Neural progenitor cell (in vitro differentiated cells): ENCODE measurements at regions not wholly inside any gene's neighbourhood (a gene's known extent, or its start where the extent isn't known, plus 50 kb on each side); places are given as distances from the start of the nearest gene placed in this dataset.

Experiments
- DNase-seq: peaks from one replicate; pipeline ENCODE4 v3.0.0-alpha.2; 2016; ENCODE audit warnings: low spot score
- H2AFZ ChIP-seq: fragments of 200-600 bp; sonication (generic); replicated peaks from 2 replicates; pipeline ENCODE4 v1.6.1; 2016; ENCODE audit warnings: antibody characterized with exemption
- H3F3A ChIP-seq: fragments of 200-600 bp; sonication (generic); 2 replicates; pipeline ENCODE4 v1.6.1; 2016; ENCODE audit warnings: antibody characterized with exemption, low read depth
- H3K27ac ChIP-seq: fragments of 200-600 bp; sonication (generic); 2 replicates; pipeline ENCODE4 v1.5.1; 2016; ENCODE audit warnings: mild to moderate bottlenecking
- H3K27me3 ChIP-seq: fragments of 200-600 bp; sonication (generic); 2 replicates; pipeline ENCODE4 v1.6.1; 2016; ENCODE audit warnings: mild to moderate bottlenecking, moderate library complexity
- H3K36me3 ChIP-seq: fragments of 200-600 bp; sonication (generic); 2 replicates; pipeline ENCODE4 v1.5.1; 2016
- H3K4me1 ChIP-seq: fragments of 200-600 bp; sonication (generic); 2 replicates; pipeline ENCODE4 v1.6.1; 2016; ENCODE audit warnings: mixed run types
- H3K4me2 ChIP-seq: fragments of 200-600 bp; sonication (generic); 2 replicates; pipeline ENCODE4 v1.6.1; 2016
- H3K4me3 ChIP-seq: fragments of 200-600 bp; sonication (generic); 2 replicates; pipeline ENCODE4 v1.5.1; 2016
- H3K79me2 ChIP-seq: fragments of 200-600 bp; sonication (generic); 2 replicates; pipeline ENCODE4 v1.6.1; 2016; ENCODE audit warnings: low read depth
- H3K9ac ChIP-seq: fragments of 200-600 bp; sonication (generic); 2 replicates; pipeline ENCODE4 v1.6.1; 2016
- H3K9me3 ChIP-seq: fragments of 200-600 bp; sonication (generic); 2 replicates; pipeline ENCODE4 v1.5.1; 2016; ENCODE audit warnings: low read depth
- H4K20me1 ChIP-seq: fragments of 200-600 bp; sonication (generic); 2 replicates; pipeline ENCODE4 v1.6.1; 2016; ENCODE audit warnings: low read depth
- H3K27ac Mint-ChIP-seq: 3 replicates; pipeline ENCODE4 v1.8.0; 2021; ENCODE audit warnings: mixed read lengths
- H3K27me3 Mint-ChIP-seq: 2 replicates; pipeline ENCODE4 v1.8.0; 2022; ENCODE audit warnings: low read depth, mild to moderate bottlenecking, inconsistent platforms, moderate library complexity, mixed read lengths; ENCODE audit not compliant: insufficient read depth
- H3K36me3 Mint-ChIP-seq: 3 replicates; pipeline ENCODE4 v1.8.0; 2021; ENCODE audit warnings: mixed read lengths
- H3K4me1 Mint-ChIP-seq: 3 replicates; pipeline ENCODE4 v1.8.0; 2021; ENCODE audit warnings: mixed read lengths
- H3K4me3 Mint-ChIP-seq: 3 replicates; pipeline ENCODE4 v1.8.0; 2021; ENCODE audit warnings: mild to moderate bottlenecking, moderate library complexity, mixed read lengths
- H3K9me3 Mint-ChIP-seq: 3 replicates; pipeline ENCODE4 v1.8.0; 2020; ENCODE audit warnings: mixed read lengths
- EZH2 ChIP-seq: fragments of 200-600 bp; sonication (generic); IDR thresholded peaks from 2 replicates; pipeline ENCODE4 v1.6.1; 2017; ENCODE audit warnings: antibody characterized with exemption, mild to moderate bottlenecking, moderate library complexity
- EZH2phosphoT487 ChIP-seq: fragments of 200-600 bp; sonication (generic); IDR thresholded peaks from 2 replicates; pipeline ENCODE4 v1.6.1; 2017; ENCODE audit warnings: antibody characterized with exemption
- TF ChIP-seq, protein P1 (sequence below): fragments of 200-600 bp; sonication (generic); IDR thresholded peaks from 2 replicates; pipeline ENCODE4 v1.5.1; 2017; ENCODE audit warnings: antibody characterized with exemption, mild to moderate bottlenecking

DNA sequence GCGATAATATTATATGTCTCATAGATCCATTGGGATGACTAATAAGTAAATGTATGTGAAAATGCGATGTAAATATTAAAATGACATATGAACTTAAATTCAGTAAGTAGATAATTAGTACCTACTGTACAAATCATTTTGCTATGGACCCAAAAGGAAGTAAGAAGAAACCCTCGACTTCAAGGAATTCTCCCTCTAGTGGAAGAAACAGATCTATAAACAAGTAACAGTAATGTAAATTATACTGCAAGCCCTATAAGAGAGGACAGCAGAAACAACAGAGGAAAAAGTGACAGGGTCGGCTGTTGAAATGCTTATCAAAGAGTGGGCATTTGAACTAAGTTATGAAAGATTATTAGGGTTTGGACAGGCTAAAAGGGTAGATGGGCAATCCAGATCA, 320.3 kb downstream of the DMAC1 start:
- TF ChIP-seq EZH2 (no peak), EZH2phosphoT487 (no peak)
- TF ChIP-seq, protein P1, sequence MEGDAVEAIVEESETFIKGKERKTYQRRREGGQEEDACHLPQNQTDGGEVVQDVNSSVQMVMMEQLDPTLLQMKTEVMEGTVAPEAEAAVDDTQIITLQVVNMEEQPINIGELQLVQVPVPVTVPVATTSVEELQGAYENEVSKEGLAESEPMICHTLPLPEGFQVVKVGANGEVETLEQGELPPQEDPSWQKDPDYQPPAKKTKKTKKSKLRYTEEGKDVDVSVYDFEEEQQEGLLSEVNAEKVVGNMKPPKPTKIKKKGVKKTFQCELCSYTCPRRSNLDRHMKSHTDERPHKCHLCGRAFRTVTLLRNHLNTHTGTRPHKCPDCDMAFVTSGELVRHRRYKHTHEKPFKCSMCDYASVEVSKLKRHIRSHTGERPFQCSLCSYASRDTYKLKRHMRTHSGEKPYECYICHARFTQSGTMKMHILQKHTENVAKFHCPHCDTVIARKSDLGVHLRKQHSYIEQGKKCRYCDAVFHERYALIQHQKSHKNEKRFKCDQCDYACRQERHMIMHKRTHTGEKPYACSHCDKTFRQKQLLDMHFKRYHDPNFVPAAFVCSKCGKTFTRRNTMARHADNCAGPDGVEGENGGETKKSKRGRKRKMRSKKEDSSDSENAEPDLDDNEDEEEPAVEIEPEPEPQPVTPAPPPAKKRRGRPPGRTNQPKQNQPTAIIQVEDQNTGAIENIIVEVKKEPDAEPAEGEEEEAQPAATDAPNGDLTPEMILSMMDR: peak; percentile 26
- no peak for DNase-seq
- no peaks in the 10 kb centered on the region for H3K9me3 Mint-ChIP-seq

DNA sequence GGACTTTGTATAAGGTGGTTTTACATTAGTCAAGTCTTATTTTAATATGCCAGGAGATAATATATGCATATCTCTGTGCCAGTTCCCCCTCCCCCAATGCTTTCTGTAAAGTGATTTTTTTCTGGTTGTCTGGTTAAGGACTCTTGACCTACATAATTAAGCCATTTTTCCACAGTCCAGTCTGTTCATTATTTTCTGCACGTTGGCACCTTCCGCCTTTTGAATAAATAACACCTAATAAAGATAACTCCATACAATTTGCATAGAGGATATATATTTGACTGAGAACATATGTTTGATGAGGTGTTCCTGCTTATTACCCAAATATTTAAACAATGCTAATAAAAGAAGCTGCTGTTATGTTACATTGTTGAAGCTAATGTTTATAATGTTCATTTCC, 320.9 kb downstream of the DMAC1 start:
- H3K9me3 ChIP-seq: no peaks in the 10 kb centered on the region
- Mint-ChIP-seq H3K27me3 (peaks cover 2% of the 10 kb centered on the region), H3K36me3 (no peaks in the 10 kb centered on the region), H3K9me3 (no peaks in the 10 kb centered on the region), H3K27ac (no peak overlapping the region), H3K4me3 (no peak overlapping the region), H3K4me1 (no peaks in the 10 kb centered on the region)
- no peaks in the 10 kb centered on the region for H3K4me1 ChIP-seq
- TF ChIP-seq EZH2phosphoT487 (no peak), EZH2 (no peak)
- TF ChIP-seq, protein P1: no peak
- no peak overlapping the region for H2AFZ ChIP-seq
- no peak overlapping the region for H3K27ac ChIP-seq
- no peaks in the 10 kb centered on the region for H3K79me2 ChIP-seq
- H3K4me2 ChIP-seq: no peak overlapping the region
- no peaks in the 10 kb centered on the region for H4K20me1 ChIP-seq
- no peaks in the 10 kb centered on the region for H3K27me3 ChIP-seq
- no peak for DNase-seq
- no peaks in the 10 kb centered on the region for H3F3A ChIP-seq
- H3K36me3 ChIP-seq: no peaks in the 10 kb centered on the region
- no peak overlapping the region for H3K9ac ChIP-seq
- no peak overlapping the region for H3K4me3 ChIP-seq

More for the DNA sequence above, 320.3 kb downstream of the DMAC1 start:
- no peak overlapping the region for H3K27ac ChIP-seq
- H3K9me3 ChIP-seq: no peaks in the 10 kb centered on the region
- no peak overlapping the region for H3K4me2 ChIP-seq
- no peaks in the 10 kb centered on the region for H3F3A ChIP-seq
- no peaks in the 10 kb centered on the region for H3K36me3 Mint-ChIP-seq
- no peaks in the 10 kb centered on the region for H3K4me1 ChIP-seq
- H3K4me3 ChIP-seq: no peak overlapping the region
- no peak overlapping the region for H3K27ac Mint-ChIP-seq
- no peaks in the 10 kb centered on the region for H3K27me3 ChIP-seq
- H3K4me1 Mint-ChIP-seq: no peaks in the 10 kb centered on the region
- no peaks in the 10 kb centered on the region for H4K20me1 ChIP-seq
- H3K36me3 ChIP-seq: no peaks in the 10 kb centered on the region
- H2AFZ ChIP-seq: no peak overlapping the region
- H3K79me2 ChIP-seq: no peaks in the 10 kb centered on the region
- H3K27me3 Mint-ChIP-seq: peaks cover 5% of the 10 kb centered on the region
- H3K4me3 Mint-ChIP-seq: no peak overlapping the region
- no peak overlapping the region for H3K9ac ChIP-seq

DNA sequence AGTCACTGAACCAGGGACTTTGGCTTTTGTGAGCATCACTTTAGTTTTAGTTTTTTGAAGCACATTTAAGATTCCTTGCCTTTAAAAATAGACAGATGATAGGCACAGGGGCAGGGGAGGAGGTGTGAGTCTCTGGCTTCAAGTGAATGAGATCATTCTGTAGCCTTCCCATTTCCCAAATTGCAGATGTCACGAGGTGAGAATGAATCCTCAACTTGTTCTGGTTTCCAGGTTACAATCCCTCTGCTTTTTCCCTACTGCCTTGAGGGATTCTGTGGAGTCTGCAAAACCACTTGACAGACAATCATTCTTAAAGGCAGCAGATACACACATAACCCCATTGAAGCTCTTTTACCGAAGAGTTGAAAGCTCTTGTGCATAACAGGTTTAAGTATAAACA, 332.4 kb downstream of the DMAC1 start:
- no peak overlapping the region for H3K27ac ChIP-seq
- H3K4me3 ChIP-seq: no peak overlapping the region
- no peaks in the 10 kb centered on the region for H3K36me3 ChIP-seq
- no peaks in the 10 kb centered on the region for H3F3A ChIP-seq
- H3K9ac ChIP-seq: no peak overlapping the region
- Mint-ChIP-seq H3K36me3 (no peaks in the 10 kb centered on the region), H3K9me3 (no peaks in the 10 kb centered on the region), H3K4me1 (no peaks in the 10 kb centered on the region), H3K27ac (no peak overlapping the region), H3K27me3 (no peaks in the 10 kb centered on the region), H3K4me3 (no peak overlapping the region)
- no peaks in the 10 kb centered on the region for H3K79me2 ChIP-seq
- no peak overlapping the region for H3K4me2 ChIP-seq
- DNase-seq: no peak
- no peaks in the 10 kb centered on the region for H3K4me1 ChIP-seq
- H3K9me3 ChIP-seq: no peaks in the 10 kb centered on the region
- no peaks in the 10 kb centered on the region for H4K20me1 ChIP-seq
- H3K27me3 ChIP-seq: no peaks in the 10 kb centered on the region
- no peak overlapping the region for H2AFZ ChIP-seq
- TF ChIP-seq EZH2: no peak
- TF ChIP-seq, protein P1: no peak
- TF ChIP-seq EZH2phosphoT487: no peak

DNA sequence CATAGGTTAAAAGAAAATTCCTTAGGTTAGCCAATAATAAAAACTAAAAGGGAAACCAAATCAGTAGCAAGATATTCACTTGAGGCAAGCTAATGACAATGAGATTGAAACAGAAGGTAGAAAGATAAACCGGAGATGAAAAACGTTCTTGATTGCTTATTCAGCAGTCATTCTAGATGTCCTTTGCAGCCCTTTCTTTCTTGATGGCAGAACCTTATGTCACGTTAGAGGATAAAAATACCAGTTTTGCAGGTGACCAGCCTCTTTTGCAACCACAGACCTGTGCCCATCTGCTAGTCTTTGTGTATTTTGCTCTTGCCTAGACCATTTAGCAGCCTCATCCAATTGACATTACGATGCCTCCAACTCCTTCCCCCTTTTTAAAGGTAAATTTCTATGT, 337.8 kb downstream of the DMAC1 start:
- H3K27ac Mint-ChIP-seq: no peak overlapping the region
- Histone ChIP-seq H2AFZ (no peak overlapping the region), H3K9ac (no peak overlapping the region), H3K27me3 (no peaks in the 10 kb centered on the region), H3K4me3 (no peak overlapping the region), H3K27ac (no peak overlapping the region), H3K4me2 (no peak overlapping the region), H3F3A (no peaks in the 10 kb centered on the region), H4K20me1 (no peaks in the 10 kb centered on the region), H3K4me1 (no peaks in the 10 kb centered on the region), H3K36me3 (no peaks in the 10 kb centered on the region), H3K79me2 (no peaks in the 10 kb centered on the region), H3K9me3 (no peaks in the 10 kb centered on the region)
- H3K4me1 Mint-ChIP-seq: no peaks in the 10 kb centered on the region
- no peak for DNase-seq
- H3K4me3 Mint-ChIP-seq: no peak overlapping the region
- no peaks in the 10 kb centered on the region for H3K27me3 Mint-ChIP-seq
- TF ChIP-seq EZH2phosphoT487 (no peak), EZH2 (no peak)
- TF ChIP-seq, protein P1: no peak
- no peaks in the 10 kb centered on the region for H3K36me3 Mint-ChIP-seq
- H3K9me3 Mint-ChIP-seq: no peaks in the 10 kb centered on the region
